ENCODE measurements at regions not wholly inside any gene's neighbourhood (a gene's known extent, or its start where the extent isn't known, plus 50 kb on each side); places are given as distances from the start of the nearest gene placed in this dataset.
"Not testable (repeated sequence)": the region's sequence is repeated elsewhere in the genome, so short reads cannot be mapped to it uniquely, and the experiment has no call there.

DNA sequence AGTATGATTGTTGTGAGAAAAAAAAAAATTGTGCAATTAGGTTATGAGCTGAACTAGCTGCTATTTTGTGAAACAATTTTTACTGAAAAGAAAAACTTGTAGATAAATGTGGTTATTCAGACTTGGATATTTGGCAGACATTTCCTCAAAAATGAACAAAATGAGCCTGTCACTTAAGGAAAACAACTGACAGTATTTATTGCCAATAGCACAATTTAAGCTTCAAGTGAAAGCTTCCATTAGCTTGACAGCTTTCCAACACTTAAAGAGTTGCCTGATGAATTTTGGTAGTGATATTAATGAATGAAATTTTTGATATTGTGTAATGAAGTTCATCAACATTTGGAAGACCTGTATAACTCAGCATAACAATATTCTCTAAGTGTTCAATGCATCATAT, 116.1 kb upstream of the RGS1 start:
- in situ Hi-C loops (cut with MboI; ENCODE audit: low pct_ligation_motif_present in 1 of 4, low pct_unique_long_range_greater_than_20kb in 1 of 4, low sequenced_read_pairs in 3 of 4) = loop anchor here in 3 of 4 donors (25.0 kb wide), 3 partner anchors 328 to 578 kb away; no protein-coding TSS in a partner anchor
- intact Hi-C loops (cut with DNase I; ENCODE audit: low total_unique reads) = no loop called here
- Histone ChIP-seq H3K27ac (no peak overlapping the region), H3K4me1 (no peaks in the 10 kb centered on the region), H3K36me3 (no peaks in the 10 kb centered on the region), H3K9me3 (no peaks in the 10 kb centered on the region), H3K27me3 (no peaks in the 10 kb centered on the region), H3K4me3 (no peak overlapping the region)
- no peak for DNase-seq
- TF ChIP-seq EP300 (IDR thresholded peaks at IDR 0.05; ENCODE audit: low read depth) = no peak
- TF ChIP-seq POLR2AphosphoS5 (IDR thresholded peaks at IDR 0.05) = no peak
- no peak for TF ChIP-seq CTCF (IDR thresholded peaks at IDR 0.05)
- no peak for TF ChIP-seq POLR2A (IDR thresholded peaks at IDR 0.05)

DNA sequence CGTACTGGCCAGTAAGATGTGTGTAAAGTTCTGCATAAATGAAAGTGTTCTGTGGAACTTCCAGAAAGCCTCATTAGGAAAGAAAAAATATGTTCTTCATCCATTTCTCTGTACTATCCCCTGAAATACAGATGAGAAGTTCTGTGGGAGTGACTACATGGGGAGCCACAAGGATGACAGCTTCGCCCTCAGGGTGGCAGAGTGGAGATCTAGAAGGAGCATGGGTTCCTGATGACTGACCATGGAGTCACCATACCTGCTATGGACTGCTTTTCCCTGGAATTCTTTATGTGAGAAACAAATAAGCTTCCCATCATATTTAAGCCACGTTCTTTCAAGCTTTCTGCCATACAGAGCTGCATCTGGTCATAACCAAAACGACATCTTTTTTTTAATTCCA, 113.9 kb upstream of the RGS1 start:
- 64 to 77% methylated on average over 3 to 4 of the region's 4 CpGs for WGBS, 2 donors (ENCODE audit: low coverage in 1 of 2)
- in situ Hi-C loops (cut with MboI; ENCODE audit: low pct_ligation_motif_present in 1 of 4, low pct_unique_long_range_greater_than_20kb in 1 of 4, low sequenced_read_pairs in 3 of 4) = loop anchor here in 3 of 4 donors (25.0 kb wide), 3 partner anchors 326 to 576 kb away; no protein-coding TSS in a partner anchor

GRCh38 chr1:192462616-192463015, 113.0 kb upstream of the RGS1 start:
- intact Hi-C loops (cut with DNase I; ENCODE audit: low total_unique reads) (no loop called here), in situ Hi-C loops (cut with MboI; ENCODE audit: low pct_ligation_motif_present in 1 of 4, low pct_unique_long_range_greater_than_20kb in 1 of 4, low sequenced_read_pairs in 3 of 4) (loop anchor here in 3 of 4 donors (25.0 kb wide), 3 partner anchors 325 to 575 kb away; no protein-coding TSS in a partner anchor)
- Histone ChIP-seq H3K9me3 (no peaks in the 10 kb centered on the region), H3K4me1 (no peaks in the 10 kb centered on the region), H3K27me3 (no peaks in the 10 kb centered on the region), H3K36me3 (no peaks in the 10 kb centered on the region), H3K4me3 (no peak overlapping the region), H3K27ac (no peak overlapping the region)
- TF ChIP-seq POLR2A (IDR thresholded peaks at IDR 0.05) (no peak), CTCF (IDR thresholded peaks at IDR 0.05) (no peak), POLR2AphosphoS5 (IDR thresholded peaks at IDR 0.05) (no peak), EP300 (IDR thresholded peaks at IDR 0.05; ENCODE audit: low read depth) (no peak)
- 67 to 73% methylated on average over 3 of the region's 3 CpGs for WGBS, 2 donors (ENCODE audit: low coverage in 1 of 2)
- DNase-seq = no peak

More for the DNA sequence above, 113.9 kb upstream of the RGS1 start:
- DNase-seq = no peak
- no peaks in the 10 kb centered on the region for H3K9me3 ChIP-seq
- no peaks in the 10 kb centered on the region for H3K27me3 ChIP-seq
- H3K27ac ChIP-seq = no peak overlapping the region
- intact Hi-C loops (cut with DNase I; ENCODE audit: low total_unique reads) = no loop called here
- no peaks in the 10 kb centered on the region for H3K36me3 ChIP-seq
- H3K4me3 ChIP-seq = no peak overlapping the region
- H3K4me1 ChIP-seq = no peaks in the 10 kb centered on the region
- TF ChIP-seq POLR2A (IDR thresholded peaks at IDR 0.05) = no peak
- TF ChIP-seq POLR2AphosphoS5 (IDR thresholded peaks at IDR 0.05) = no peak
- TF ChIP-seq CTCF (IDR thresholded peaks at IDR 0.05) = no peak
- no peak for TF ChIP-seq EP300 (IDR thresholded peaks at IDR 0.05; ENCODE audit: low read depth)

DNA sequence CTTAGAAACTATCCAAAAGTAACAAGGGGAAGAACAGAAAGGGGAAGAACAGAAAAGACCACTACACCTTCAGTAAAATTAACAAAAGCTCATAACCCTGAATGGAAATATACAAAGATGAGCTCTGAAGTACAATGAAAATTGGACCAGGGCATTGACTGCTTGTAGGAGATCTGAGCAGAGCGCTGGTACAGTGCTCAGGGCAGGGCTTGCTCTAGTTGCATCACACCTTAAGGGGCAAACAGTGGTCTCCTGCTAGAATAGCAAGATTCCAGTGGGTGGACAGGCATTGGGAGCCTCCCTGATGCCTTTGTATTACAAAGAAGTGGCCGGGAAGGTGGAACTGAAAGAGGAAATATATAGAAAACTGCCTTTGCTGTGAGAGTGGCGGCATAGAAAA, 111.9 kb upstream of the RGS1 start:
- TF ChIP-seq EP300 (IDR thresholded peaks at IDR 0.05; ENCODE audit: low read depth) (no peak), CTCF (IDR thresholded peaks at IDR 0.05) (no peak), POLR2AphosphoS5 (IDR thresholded peaks at IDR 0.05) (no peak), POLR2A (IDR thresholded peaks at IDR 0.05) (no peak)
- intact Hi-C loops (cut with DNase I; ENCODE audit: low total_unique reads) = no loop called here
- Histone ChIP-seq H3K4me3 (no peak overlapping the region), H3K36me3 (no peaks in the 10 kb centered on the region), H3K27me3 (no peaks in the 10 kb centered on the region), H3K4me1 (no peaks in the 10 kb centered on the region), H3K9me3 (no peaks in the 10 kb centered on the region), H3K27ac (no peak overlapping the region)
- WGBS, 2 donors (ENCODE audit: low coverage in 1 of 2) = 70 to 91% methylated on average over 1 to 3 of the region's 3 CpGs
- no peak for DNase-seq
- in situ Hi-C loops (cut with MboI; ENCODE audit: low pct_ligation_motif_present in 1 of 4, low pct_unique_long_range_greater_than_20kb in 1 of 4, low sequenced_read_pairs in 3 of 4) = loop anchor here in 3 of 4 donors (25.0 kb wide), 3 partner anchors 324 to 574 kb away; no protein-coding TSS in a partner anchor

DNA sequence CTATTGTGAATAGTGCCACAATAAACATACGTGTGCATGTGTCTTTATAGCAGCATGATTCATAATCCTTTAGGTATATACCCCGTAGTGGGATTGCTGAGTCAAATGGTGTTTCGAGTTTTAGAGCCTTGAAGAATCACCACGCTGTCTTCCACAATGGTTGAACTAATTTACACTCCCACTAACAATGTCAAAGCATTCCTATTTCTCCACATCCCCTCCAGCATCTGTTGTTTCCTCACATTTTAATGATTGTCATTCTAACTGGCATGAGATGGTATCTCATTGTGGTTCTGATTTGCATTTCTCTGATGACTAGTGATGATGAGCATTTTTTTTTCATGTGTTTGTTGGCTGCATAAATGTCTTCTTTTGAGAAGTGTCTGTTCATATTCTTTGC, 110.4 kb upstream of the RGS1 start:
- H3K4me1 ChIP-seq; H3K27ac ChIP-seq; DNase-seq; intact Hi-C loops (cut with DNase I; ENCODE audit: low total_unique reads); H3K36me3 ChIP-seq; H3K9me3 ChIP-seq; H3K27me3 ChIP-seq; H3K4me3 ChIP-seq: not testable (repeated sequence)
- in situ Hi-C loops (cut with MboI; ENCODE audit: low pct_ligation_motif_present in 1 of 4, low pct_unique_long_range_greater_than_20kb in 1 of 4, low sequenced_read_pairs in 3 of 4) = loop anchor here in 3 of 4 donors (25.0 kb wide), 3 partner anchors 322 to 572 kb away; no protein-coding TSS in a partner anchor
- WGBS, 2 donors (ENCODE audit: low coverage in 1 of 2) = 56 to 63% methylated on average over 4 of the region's 4 CpGs
